ENCODE measurements at regions not wholly inside any gene's neighbourhood (a gene's known extent, or its start where the extent isn't known, plus 50 kb on each side); places are given as distances from the start of the nearest gene placed in this dataset.

DNA sequence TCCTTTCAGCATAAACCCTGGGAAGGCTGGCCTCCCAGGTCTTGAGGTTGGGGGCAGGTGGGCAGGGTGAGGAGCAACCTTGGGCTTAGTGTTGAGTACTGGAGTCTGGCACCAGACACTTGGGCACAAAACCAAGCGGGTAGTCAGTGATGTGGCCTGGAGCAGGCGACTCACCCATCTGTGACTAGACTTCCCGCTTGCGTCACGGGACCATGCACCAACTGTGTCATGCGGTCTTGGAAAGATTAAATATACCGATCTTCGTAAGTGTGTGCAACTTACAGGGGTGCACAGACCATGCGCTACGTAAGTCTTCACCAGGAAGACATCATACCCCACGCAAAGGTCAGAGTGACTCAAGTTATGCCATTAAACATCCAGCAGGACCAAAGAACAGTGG is 304.4 kb upstream of the IRX4 start:
- TF ChIP-seq CTCF (IDR thresholded peaks at IDR 0.05; ENCODE audit: low read length), result no peak
- TF ChIP-seq EZH2 (IDR thresholded peaks at IDR 0.05; ENCODE audit: borderline replicate concordance, low read length), result no peak

Data from OCI-LY1 (cell line).